ENCODE measurements at regions not wholly inside any gene's neighbourhood (a gene's known extent, or its start where the extent isn't known, plus 50 kb on each side); places are given as distances from the start of the nearest gene placed in this dataset.

- no TSS peak for BruUV-seq (replicated peaks)
Observed at GRCh38 chr18:56166914-56167313, 471.5 kb downstream of the TXNL1 start.

More at GRCh38 chr18:56166914-56167313, 471.5 kb downstream of the TXNL1 start:
- H3K9ac ChIP-seq (ENCODE audit: insufficient read depth in 1 of 2, low read depth in 2 of 2, low read length in 2 of 2) = no peak overlapping the region
- ATAC-seq = no peak
- H3K4me3 ChIP-seq = no peak overlapping the region
- TF ChIP-seq ZEB2 (IDR thresholded peaks at IDR 0.05) (no peak), STAT5A (IDR thresholded peaks at IDR 0.05; ENCODE audit: borderline replicate concordance, low read length) (no peak), SMAD1 (IDR thresholded peaks at IDR 0.05; ENCODE audit: low read depth, low read length, partially characterized antibody) (no peak), HNRNPK (IDR thresholded peaks at IDR 0.05; ENCODE audit: low read depth, low read length, poor library complexity, severe bottlenecking) (no peak), CHD7 (IDR thresholded peaks at IDR 0.05; ENCODE audit: low read depth, low read length) (no peak), RREB1 (CRISPR knock-in tag; IDR thresholded peaks at IDR 0.05) (no peak)
- H3K4me2 ChIP-seq (ENCODE audit: insufficient read depth, low read length) = no peak overlapping the region
- H3K9me3 ChIP-seq (replicated peaks; ENCODE audit: control insufficient read depth, insufficient read depth, low read depth, low read length) = no peaks in the 10 kb centered on the region
- DNase-seq (ENCODE audit: extremely low read depth in 1 of 4, low spot score in 3 of 4) = no peak
- in situ Hi-C loops (cut with MboI) = no loop called here
- FAIRE-seq = no peak
- CTCF ChIA-PET (ENCODE audit: low intra/inter-chr PET ratio) = no interaction called here
- no peaks in the 10 kb centered on the region for H3K27me3 ChIP-seq (ENCODE audit: control insufficient read depth in 2 of 2, insufficient read depth in 2 of 2, low read length in 2 of 2)
- H3K36me3 ChIP-seq (ENCODE audit: control insufficient read depth, insufficient read depth, low read length) = no peaks in the 10 kb centered on the region
- H4K20me1 ChIP-seq (replicated peaks; ENCODE audit: control insufficient read depth, insufficient read depth, low read length) = no peaks in the 10 kb centered on the region
- H3K9me1 ChIP-seq (ENCODE audit: control insufficient read depth, insufficient read depth, low read length) = no peaks in the 10 kb centered on the region
- H3K4me1 ChIP-seq (replicated peaks in 1 of 2; ENCODE audit: control insufficient read depth in 2 of 2, insufficient read depth in 2 of 2, low read length in 2 of 2) = no peaks in the 10 kb centered on the region
- no peak overlapping the region for H2AFZ ChIP-seq (ENCODE audit: low read depth, low read length)
- POLR2A ChIA-PET = no interaction called here
- intact Hi-C loops (cut with micrococcal nuclease) = no loop called here
- H3K27ac ChIP-seq (ENCODE audit: extremely low read depth, low read depth, low read length) = no peak overlapping the region
- no peaks in the 10 kb centered on the region for H3K79me2 ChIP-seq (ENCODE audit: control insufficient read depth, insufficient read depth, low read length)
